ENCODE measurements at regions not wholly inside any gene's neighbourhood (a gene's known extent, or its start where the extent isn't known, plus 50 kb on each side); places are given as distances from the start of the nearest gene placed in this dataset.

- Histone ChIP-seq H3K4me3 (ENCODE audit: low read length) (no peak overlapping the region), H3K27me3 (ENCODE audit: low read length) (no peaks in the 10 kb centered on the region), H3K4me2 (ENCODE audit: low read length) (no peak overlapping the region), H3K27ac (ENCODE audit: low read length) (no peak overlapping the region), H3K9ac (ENCODE audit: low read length) (no peak overlapping the region), H3K79me2 (ENCODE audit: low read length) (no peaks in the 10 kb centered on the region), H4K20me1 (ENCODE audit: low read length) (no peaks in the 10 kb centered on the region), H3K36me3 (ENCODE audit: low read depth, low read length) (no peaks in the 10 kb centered on the region), H2AFZ (ENCODE audit: low read length) (no peak overlapping the region), H3K9me3 (ENCODE audit: low read length) (no peaks in the 10 kb centered on the region), H3K4me1 (ENCODE audit: insufficient read depth, low read length) (peaks cover 37% of the 10 kb centered on the region), H3K9me2 (replicated peaks; ENCODE audit: low read length) (no peaks in the 10 kb centered on the region), H3F3A (ENCODE audit: low read length, unreplicated experiment) (no peaks in the 10 kb centered on the region)
- intact Hi-C loops (cut with micrococcal nuclease) = no loop called here
- TF ChIP-seq EZH2phosphoT487 (IDR thresholded peaks at IDR 0.05; ENCODE audit: borderline replicate concordance, low read length) = no peak
- TF ChIP-seq CTCF (conservative IDR thresholded peaks at IDR 0.05; ENCODE audit: low read depth, low read length) = no peak
- TF ChIP-seq EZH2 (IDR thresholded peaks at IDR 0.05; ENCODE audit: low read length, unreplicated experiment) = no peak
- POLR2A ChIA-PET (ENCODE audit: unreplicated experiment) = no interaction called here
- no TSS peak for BruUV-seq (replicated peaks)
- DNase-seq (no peak), ATAC-seq (no peak)
- CTCF ChIA-PET = no interaction called here
Measured at GRCh38 chr2:19670303-19670702, 231.5 kb downstream of the TTC32 start.

GRCh38 chr2:19669559-19669958, 232.2 kb downstream of the TTC32 start:
- no peak overlapping the region for H3K9ac ChIP-seq (ENCODE audit: low read length)
- DNase-seq (no peak), ATAC-seq (no peak)
- H3K36me3 ChIP-seq (ENCODE audit: low read depth, low read length) = no peaks in the 10 kb centered on the region
- no peak overlapping the region for H3K4me3 ChIP-seq (ENCODE audit: low read length)
- no peak for TF ChIP-seq EZH2phosphoT487 (IDR thresholded peaks at IDR 0.05; ENCODE audit: borderline replicate concordance, low read length)
- no peak for TF ChIP-seq CTCF (conservative IDR thresholded peaks at IDR 0.05; ENCODE audit: low read depth, low read length)
- TF ChIP-seq EZH2 (IDR thresholded peaks at IDR 0.05; ENCODE audit: low read length, unreplicated experiment) = no peak
- peaks cover 41% of the 10 kb centered on the region for H3K4me1 ChIP-seq (ENCODE audit: insufficient read depth, low read length)
- H3K4me2 ChIP-seq (ENCODE audit: low read length) = no peak overlapping the region
- H3K27ac ChIP-seq (ENCODE audit: low read length) = no peak overlapping the region
- no peak overlapping the region for H2AFZ ChIP-seq (ENCODE audit: low read length)
- H3K9me2 ChIP-seq (replicated peaks; ENCODE audit: low read length) = no peaks in the 10 kb centered on the region
- ChIA-PET CTCF (no interaction called here), POLR2A (ENCODE audit: unreplicated experiment) (no interaction called here)
- no TSS peak for BruUV-seq (replicated peaks)
- no peaks in the 10 kb centered on the region for H4K20me1 ChIP-seq (ENCODE audit: low read length)
- intact Hi-C loops (cut with micrococcal nuclease) = loop anchor here (10.0 kb wide), 1 partner anchor 195 kb away; no protein-coding TSS in a partner anchor
- no peaks in the 10 kb centered on the region for H3F3A ChIP-seq (ENCODE audit: low read length, unreplicated experiment)
- no peaks in the 10 kb centered on the region for H3K9me3 ChIP-seq (ENCODE audit: low read length)
- no peaks in the 10 kb centered on the region for H3K27me3 ChIP-seq (ENCODE audit: low read length)
- H3K79me2 ChIP-seq (ENCODE audit: low read length) = no peaks in the 10 kb centered on the region

GRCh38 chr2:19669126-19669525, 232.7 kb downstream of the TTC32 start:
- Histone ChIP-seq H4K20me1 (ENCODE audit: low read length) (no peaks in the 10 kb centered on the region), H3K9me3 (ENCODE audit: low read length) (no peaks in the 10 kb centered on the region), H3K9me2 (replicated peaks; ENCODE audit: low read length) (no peaks in the 10 kb centered on the region), H3F3A (ENCODE audit: low read length, unreplicated experiment) (no peaks in the 10 kb centered on the region), H3K27ac (ENCODE audit: low read length) (no peak overlapping the region), H3K4me1 (ENCODE audit: insufficient read depth, low read length) (peaks cover 43% of the 10 kb centered on the region), H3K9ac (ENCODE audit: low read length) (no peak overlapping the region), H3K4me3 (ENCODE audit: low read length) (no peak overlapping the region), H3K4me2 (ENCODE audit: low read length) (no peak overlapping the region), H2AFZ (ENCODE audit: low read length) (no peak overlapping the region), H3K79me2 (ENCODE audit: low read length) (no peaks in the 10 kb centered on the region), H3K36me3 (ENCODE audit: low read depth, low read length) (no peaks in the 10 kb centered on the region), H3K27me3 (ENCODE audit: low read length) (no peaks in the 10 kb centered on the region)
- ATAC-seq (no peak), DNase-seq (no peak)
- POLR2A ChIA-PET (ENCODE audit: unreplicated experiment) = no interaction called here
- intact Hi-C loops (cut with micrococcal nuclease) = loop anchor here (10.0 kb wide), 1 partner anchor 194 kb away; no protein-coding TSS in a partner anchor
- CTCF ChIA-PET = no interaction called here
- TF ChIP-seq CTCF (conservative IDR thresholded peaks at IDR 0.05; ENCODE audit: low read depth, low read length) (no peak), EZH2 (IDR thresholded peaks at IDR 0.05; ENCODE audit: low read length, unreplicated experiment) (no peak), EZH2phosphoT487 (IDR thresholded peaks at IDR 0.05; ENCODE audit: borderline replicate concordance, low read length) (no peak)
- BruUV-seq (replicated peaks) = no TSS peak

Data from PC-3 (cell line).